Prostate gland (tissue), 2 donors: ENCODE measurements at regions not wholly inside any gene's neighbourhood (a gene's known extent, or its start where the extent isn't known, plus 50 kb on each side); places are given as distances from the start of the nearest gene placed in this dataset.

Experiments used
- CTCF ChIP-seq, 4 experiments: fragments of 200-600 bp in 2 of 4; fragments of 450-650 bp in 2 of 4; sonication (generic) in 2 of 4; IDR thresholded peaks; 1 replicate in 3 of 4; 2 replicates in 1 of 4; pipeline ENCODE4 v1.5.1; 2016 to 2019; ENCODE audit warnings: antibody characterized with exemption in 4 of 4, mild to moderate bottlenecking in 2 of 4, moderate library complexity in 2 of 4
- POLR2A ChIP-seq: fragments of 450-650 bp; IDR thresholded peaks from one replicate; pipeline ENCODE4 v1.6.1; 2016; ENCODE audit warnings: antibody characterized with exemption, mild to moderate bottlenecking
- POLR2AphosphoS5 ChIP-seq: sonication (generic); formaldehyde crosslinking; IDR thresholded peaks from one replicate; pipeline ENCODE4 v1.6.1; 2017; ENCODE audit warnings: antibody characterized with exemption

- TF ChIP-seq POLR2A, result no peak
- TF ChIP-seq CTCF (IDR thresholded peaks at IDR 0.05), result peak; percentile 18 to 69 (median 60)
- no peak for TF ChIP-seq POLR2AphosphoS5
Measured at GRCh38 chr10:29386342-29386999, 97.6 kb downstream of the LYZL1 start.
